ENCODE measurements at regions not wholly inside any gene's neighbourhood (a gene's known extent, or its start where the extent isn't known, plus 50 kb on each side); places are given as distances from the start of the nearest gene placed in this dataset.
"Not testable (repeated sequence)": the region's sequence is repeated elsewhere in the genome, so short reads cannot be mapped to it uniquely, and the experiment has no call there.

DNA sequence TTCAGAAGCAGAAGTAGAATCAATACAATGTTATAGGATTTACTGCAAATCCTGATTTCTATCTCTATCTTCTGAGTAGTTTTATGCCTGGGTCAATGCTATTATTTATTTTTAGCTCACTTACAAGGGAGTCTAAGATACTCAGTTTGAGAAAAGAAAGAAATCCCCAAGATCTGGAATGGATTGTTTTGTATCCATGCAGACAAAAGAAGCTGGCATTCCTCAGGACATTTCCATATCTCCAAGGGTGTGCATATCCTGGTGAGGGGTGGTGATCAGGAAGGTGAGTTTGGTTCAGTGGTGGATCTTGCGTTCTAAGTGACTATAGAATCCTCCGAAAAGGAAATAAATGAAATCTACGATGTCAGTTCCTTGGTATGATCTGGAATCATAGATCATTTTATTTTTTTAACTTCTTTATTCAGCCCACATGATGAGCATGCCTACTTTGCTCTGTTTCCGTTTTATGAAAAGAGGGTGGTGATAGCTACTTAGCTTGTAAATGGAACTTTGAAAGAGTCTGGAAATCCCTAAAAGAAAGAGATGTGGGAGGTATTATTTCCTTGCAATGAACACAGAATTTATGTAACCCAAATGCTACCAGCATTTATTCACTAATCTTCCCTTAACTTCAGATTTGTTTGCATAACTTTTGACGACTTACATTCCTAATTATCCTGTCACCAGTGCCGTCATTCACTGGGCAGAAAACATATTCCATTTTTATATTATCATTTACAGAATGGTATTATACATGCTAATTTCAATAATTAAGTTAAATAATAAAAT lies 81.1 kb upstream of the RAPGEF2 start:
- TF ChIP-seq CTCF (IDR thresholded peaks at IDR 0.05): no peak
- no peak for DNase-seq (ENCODE audit: low spot score)

GRCh38 chr4:159023741-159024140 lies 79.1 kb upstream of the RAPGEF2 start:
- DNase-seq (ENCODE audit: low spot score): no peak
- H3K27ac ChIP-seq: no peak overlapping the region
- no peak overlapping the region for H3K4me3 ChIP-seq
- no peak for TF ChIP-seq CTCF (IDR thresholded peaks at IDR 0.05)

More for the DNA sequence above, 81.1 kb upstream of the RAPGEF2 start:
- Histone ChIP-seq H3K4me3 (no peak overlapping the region), H3K27ac (no peak overlapping the region)

GRCh38 chr4:159024266-159024665 lies 78.6 kb upstream of the RAPGEF2 start:
- H3K4me3 ChIP-seq: no peak overlapping the region
- no peak overlapping the region for H3K27ac ChIP-seq
- TF ChIP-seq CTCF (IDR thresholded peaks at IDR 0.05): no peak
- DNase-seq (ENCODE audit: low spot score): no peak

- DNase-seq (ENCODE audit: low spot score): no peak
- Histone ChIP-seq H3K4me3 (no peak overlapping the region), H3K27ac (no peak overlapping the region)
- TF ChIP-seq CTCF (IDR thresholded peaks at IDR 0.05): no peak
Observed at GRCh38 chr4:159024828-159025227, 78.1 kb upstream of the RAPGEF2 start.

DNA sequence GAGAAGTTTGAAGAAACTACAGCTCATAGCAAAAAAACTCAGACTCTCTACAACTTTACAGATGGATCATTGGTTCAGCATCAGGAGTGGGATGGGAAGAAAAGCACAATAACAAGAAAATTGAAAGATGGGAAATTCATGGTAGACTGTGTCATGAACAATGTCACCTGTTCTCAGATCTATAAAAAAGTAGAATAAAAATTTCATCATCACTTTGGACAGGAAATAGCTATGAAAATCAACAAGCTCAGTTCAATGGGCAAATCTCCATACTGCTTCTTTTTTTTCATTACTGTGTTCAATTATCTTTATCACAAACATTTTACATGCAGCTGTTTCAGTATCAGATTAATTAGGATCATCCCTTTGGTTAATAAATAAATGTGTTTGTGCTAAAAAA lies 76.5 kb upstream of the RAPGEF2 start:
- DNase-seq (ENCODE audit: low spot score): no peak
- H3K4me3 ChIP-seq: no peak overlapping the region
- no peak for TF ChIP-seq CTCF (IDR thresholded peaks at IDR 0.05)
- H3K27ac ChIP-seq: no peak overlapping the region

GRCh38 chr4:159027535-159027934 lies 75.3 kb upstream of the RAPGEF2 start:
- DNase-seq (ENCODE audit: low spot score): no peak
- Histone ChIP-seq H3K27ac (no peak overlapping the region), H3K4me3 (no peak overlapping the region)
- no peak for TF ChIP-seq CTCF (IDR thresholded peaks at IDR 0.05)

DNA sequence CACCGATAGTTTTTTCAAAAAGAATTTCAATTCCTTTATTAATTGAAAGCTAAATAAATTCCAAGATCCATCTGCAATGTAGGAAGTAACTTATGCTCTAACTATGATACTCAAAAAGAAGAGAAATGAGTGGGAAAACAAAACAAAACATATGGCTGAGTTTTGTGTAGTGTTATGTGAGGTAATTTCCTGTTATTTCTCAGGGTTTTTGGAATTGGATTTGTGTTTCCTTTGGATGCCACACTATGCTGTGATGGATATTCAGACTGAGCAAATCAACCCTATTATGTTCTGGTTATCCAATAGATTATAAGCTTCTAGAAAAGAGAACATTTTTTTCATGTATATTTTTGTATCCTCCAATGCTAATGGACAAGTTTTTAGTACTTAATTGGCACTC lies 73.4 kb upstream of the RAPGEF2 start:
- DNase-seq (ENCODE audit: low spot score): no peak
- Histone ChIP-seq H3K4me3 (no peak overlapping the region), H3K27ac (no peak overlapping the region)
- TF ChIP-seq CTCF (IDR thresholded peaks at IDR 0.05): no peak

DNA sequence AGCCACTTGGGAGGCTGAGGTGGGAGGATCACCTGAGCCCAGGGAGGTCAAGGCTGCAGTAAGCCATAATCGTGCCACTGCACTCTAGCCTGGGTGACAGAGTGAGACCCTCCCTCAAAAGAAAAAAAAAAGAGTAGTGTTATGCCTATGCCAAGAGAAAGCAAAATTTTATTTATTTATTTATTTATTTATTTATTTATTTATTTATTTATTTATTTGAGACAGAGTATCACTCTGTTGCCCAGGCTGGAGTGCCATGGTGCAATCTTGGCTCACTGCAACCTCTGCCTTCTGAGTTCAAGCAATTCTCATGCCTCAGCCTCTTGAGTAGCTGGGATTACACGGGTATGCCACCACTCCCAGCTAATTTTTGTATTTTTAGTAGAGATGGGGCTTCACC lies 72.6 kb upstream of the RAPGEF2 start:
- not testable (repeated sequence) for DNase-seq (ENCODE audit: low spot score)

More for the DNA sequence above, 72.6 kb upstream of the RAPGEF2 start:
- not testable (repeated sequence) for H3K27ac ChIP-seq, H3K4me3 ChIP-seq

All from coronary artery (tissue), 2 donors.